ENCODE measurements at regions not wholly inside any gene's neighbourhood (a gene's known extent, or its start where the extent isn't known, plus 50 kb on each side); places are given as distances from the start of the nearest gene placed in this dataset.

DNA sequence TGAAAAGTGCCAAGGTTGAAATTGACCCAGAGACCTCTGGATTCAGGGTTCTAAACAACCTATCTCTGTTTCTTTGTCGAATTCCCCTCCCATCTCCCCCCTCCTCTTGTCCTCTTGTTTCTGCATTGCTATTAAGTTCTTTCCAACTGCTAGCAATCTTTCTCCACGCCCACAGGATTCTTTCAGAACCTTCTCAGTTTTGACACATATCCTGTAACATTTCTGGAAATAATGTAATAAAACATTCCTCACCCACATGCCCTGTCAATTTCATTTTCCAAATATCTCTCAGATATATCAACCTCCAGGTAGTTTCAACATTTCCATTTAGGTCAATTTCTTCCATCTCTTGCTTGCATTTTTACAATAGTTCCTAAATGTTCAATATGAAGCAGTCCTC is 1105.9 kb downstream of the ARAP2 start:
- TF ChIP-seq, protein P1, sequence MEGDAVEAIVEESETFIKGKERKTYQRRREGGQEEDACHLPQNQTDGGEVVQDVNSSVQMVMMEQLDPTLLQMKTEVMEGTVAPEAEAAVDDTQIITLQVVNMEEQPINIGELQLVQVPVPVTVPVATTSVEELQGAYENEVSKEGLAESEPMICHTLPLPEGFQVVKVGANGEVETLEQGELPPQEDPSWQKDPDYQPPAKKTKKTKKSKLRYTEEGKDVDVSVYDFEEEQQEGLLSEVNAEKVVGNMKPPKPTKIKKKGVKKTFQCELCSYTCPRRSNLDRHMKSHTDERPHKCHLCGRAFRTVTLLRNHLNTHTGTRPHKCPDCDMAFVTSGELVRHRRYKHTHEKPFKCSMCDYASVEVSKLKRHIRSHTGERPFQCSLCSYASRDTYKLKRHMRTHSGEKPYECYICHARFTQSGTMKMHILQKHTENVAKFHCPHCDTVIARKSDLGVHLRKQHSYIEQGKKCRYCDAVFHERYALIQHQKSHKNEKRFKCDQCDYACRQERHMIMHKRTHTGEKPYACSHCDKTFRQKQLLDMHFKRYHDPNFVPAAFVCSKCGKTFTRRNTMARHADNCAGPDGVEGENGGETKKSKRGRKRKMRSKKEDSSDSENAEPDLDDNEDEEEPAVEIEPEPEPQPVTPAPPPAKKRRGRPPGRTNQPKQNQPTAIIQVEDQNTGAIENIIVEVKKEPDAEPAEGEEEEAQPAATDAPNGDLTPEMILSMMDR (IDR thresholded peaks at IDR 0.05) = no peak
- TF ChIP-seq ZFX (IDR thresholded peaks at IDR 0.05; ENCODE audit: borderline replicate concordance) = no peak

All from 22Rv1 (cell line).